GM23338 (cell line): ENCODE measurements at regions not wholly inside any gene's neighbourhood (a gene's known extent, or its start where the extent isn't known, plus 50 kb on each side); places are given as distances from the start of the nearest gene placed in this dataset.

Experiments used
- ATAC-seq: fragments of 200-7000 bp; cut with Tn5 transposase; 3 replicates; pipeline ENCODE4 v1.9.1; 2020
- DNase-seq: peaks from one replicate; pipeline ENCODE4 v3.0.0-alpha.2; 2015; ENCODE audit warnings: low spot score
- H2AFZ ChIP-seq: fragments of 200-600 bp; sonication (generic); 2 replicates; pipeline ENCODE4 v1.8.0; 2016; ENCODE audit warnings: antibody characterized with exemption, mild to moderate bottlenecking, moderate library complexity
- H3F3A ChIP-seq: fragments of 200-600 bp; sonication (generic); replicated peaks from 2 replicates; pipeline ENCODE4 v1.8.0; 2017; ENCODE audit warnings: antibody characterized with exemption, mixed run types, low read depth
- H3K27ac ChIP-seq: fragments of 200-600 bp; sonication (generic); 2 replicates; pipeline ENCODE4 v1.6.1; 2016; ENCODE audit warnings: low read depth
- H3K27me3 ChIP-seq: fragments of 200-600 bp; sonication (generic); 2 replicates; pipeline ENCODE4 v1.8.0; 2016; ENCODE audit warnings: mild to moderate bottlenecking, mixed run types, moderate library complexity; ENCODE audit not compliant: insufficient read depth
- H3K36me3 ChIP-seq: fragments of 200-600 bp; sonication (generic); 2 replicates; pipeline ENCODE4 v1.8.0; 2016; ENCODE audit warnings: mild to moderate bottlenecking; ENCODE audit not compliant: insufficient read depth
- H3K4me1 ChIP-seq: fragments of 200-600 bp; sonication (generic); 2 replicates; pipeline ENCODE4 v1.8.0; 2016; ENCODE audit warnings: mild to moderate bottlenecking, moderate library complexity; ENCODE audit not compliant: insufficient read depth
- H3K4me2 ChIP-seq: fragments of 200-600 bp; sonication (generic); 2 replicates; pipeline ENCODE4 v1.7.1; 2017; ENCODE audit warnings: mixed run types
- H3K4me3 ChIP-seq: fragments of 200-600 bp; sonication (generic); 2 replicates; pipeline ENCODE4 v1.6.1; 2016; ENCODE audit warnings: mixed run types
- H3K79me2 ChIP-seq: fragments of 200-600 bp; sonication (generic); replicated peaks from 2 replicates; pipeline ENCODE4 v1.8.0; 2017; ENCODE audit warnings: mild to moderate bottlenecking; ENCODE audit not compliant: insufficient read depth
- H3K9me2 ChIP-seq: fragments of 200-600 bp; sonication (generic); 2 replicates; pipeline ENCODE4 v1.8.0; 2017; ENCODE audit not compliant: insufficient read depth
- H4K20me1 ChIP-seq: fragments of 200-600 bp; sonication (generic); replicated peaks from 2 replicates; pipeline ENCODE4 v1.8.0; 2017; ENCODE audit warnings: mild to moderate bottlenecking; ENCODE audit not compliant: insufficient read depth
- H3K27ac Mint-ChIP-seq: 2 replicates; pipeline ENCODE4 v1.8.0; 2020; ENCODE audit warnings: inconsistent platforms, mild to moderate bottlenecking, moderate library complexity, mixed read lengths
- H3K27me3 Mint-ChIP-seq: 3 replicates; pipeline ENCODE4 v1.8.0; 2022; ENCODE audit warnings: low read depth, mild to moderate bottlenecking, moderate library complexity, mixed read lengths, inconsistent platforms; ENCODE audit not compliant: insufficient read depth, poor library complexity
- H3K36me3 Mint-ChIP-seq: 3 replicates; pipeline ENCODE4 v1.8.0; 2021; ENCODE audit warnings: low read depth, mild to moderate bottlenecking, inconsistent platforms, moderate library complexity, mixed read lengths
- H3K4me1 Mint-ChIP-seq: 3 replicates; pipeline ENCODE4 v1.8.0; 2020; ENCODE audit warnings: mild to moderate bottlenecking, inconsistent platforms, mixed read lengths
- H3K4me3 Mint-ChIP-seq: 3 replicates; pipeline ENCODE4 v1.8.0; 2021; ENCODE audit warnings: moderate library complexity, mild to moderate bottlenecking, inconsistent platforms, mixed read lengths
- H3K9me3 Mint-ChIP-seq: 3 replicates; pipeline ENCODE4 v1.8.0; 2020; ENCODE audit warnings: moderate library complexity, mild to moderate bottlenecking, inconsistent platforms, mixed read lengths
- CREB1 ChIP-seq: fragments of 250-450 bp; sonication (Bioruptor Pico); IDR thresholded peaks from 2 replicates; pipeline ENCODE4 v1.5.0; 2020; ENCODE audit warnings: low read depth, mild to moderate bottlenecking, moderate library complexity
- CTCF ChIP-seq, 2 experiments: fragments of 200-600 bp in 1 of 2; sonication (generic) in 1 of 2; conservative IDR thresholded peaks; 2 replicates each; pipeline versions ENCODE4 v1.5.1 to v1.6.1; 2016 to 2017; ENCODE audit warnings: antibody characterized with exemption in 2 of 2, low read depth in 2 of 2, mild to moderate bottlenecking in 2 of 2, moderate library complexity in 1 of 2
- ETS1 ChIP-seq: IDR thresholded peaks from 2 replicates; pipeline ENCODE4 v1.6.1; 2016; ENCODE audit warnings: antibody characterized with exemption
- EZH2 ChIP-seq: fragments of 200-600 bp; sonication (generic); IDR thresholded peaks from one replicate; pipeline ENCODE4 v1.8.0; 2017; ENCODE audit warnings: antibody characterized with exemption, mild to moderate bottlenecking, low read depth; ENCODE audit not compliant: unreplicated experiment
- EZH2phosphoT487 ChIP-seq: fragments of 200-600 bp; sonication (generic); IDR thresholded peaks from one replicate; pipeline ENCODE4 v1.8.1; 2018; ENCODE audit warnings: antibody characterized with exemption; ENCODE audit not compliant: unreplicated experiment
- JUNB ChIP-seq: IDR thresholded peaks from one replicate; pipeline ENCODE4 v1.6.1; 2016; ENCODE audit warnings: antibody characterized with exemption; ENCODE audit not compliant: unreplicated experiment
- NANOG ChIP-seq: IDR thresholded peaks from 2 replicates; pipeline ENCODE4 v1.6.1; 2016; ENCODE audit warnings: antibody characterized with exemption, borderline replicate concordance
- POLR2AphosphoS5 ChIP-seq: IDR thresholded peaks from 2 replicates; pipeline ENCODE4 v1.6.1; 2016; ENCODE audit warnings: antibody characterized with exemption, low read depth
- REST ChIP-seq: IDR thresholded peaks from one replicate; pipeline ENCODE4 v1.6.1; 2018; ENCODE audit warnings: antibody characterized with exemption; ENCODE audit not compliant: unreplicated experiment
- ZNF114 ChIP-seq: fragments of 250-450 bp; sonication (Bioruptor Pico); IDR thresholded peaks from 2 replicates; pipeline ENCODE4 v1.5.0; 2020; ENCODE audit warnings: mild to moderate bottlenecking, moderate library complexity
- ZNF331 ChIP-seq: fragments of 250-450 bp; sonication (Bioruptor Pico); IDR thresholded peaks from 2 replicates; pipeline ENCODE4 v1.5.0; 2020; ENCODE audit warnings: low read depth, mild to moderate bottlenecking, moderate library complexity
- ZNF462 ChIP-seq: fragments of 250-450 bp; sonication (Bioruptor Pico); IDR thresholded peaks from 2 replicates; pipeline ENCODE4 v1.5.0; 2020; ENCODE audit warnings: mild to moderate bottlenecking, moderate library complexity

- Histone ChIP-seq H3K79me2 (no peaks in the 10 kb centered on the region), H3K27me3 (no peaks in the 10 kb centered on the region), H4K20me1 (no peaks in the 10 kb centered on the region), H2AFZ (no peak overlapping the region), H3K4me2 (no peak overlapping the region), H3K9me2 (no peaks in the 10 kb centered on the region), H3F3A (no peaks in the 10 kb centered on the region), H3K27ac (no peak overlapping the region), H3K4me1 (no peaks in the 10 kb centered on the region), H3K4me3 (no peak overlapping the region), H3K36me3 (no peaks in the 10 kb centered on the region)
- H3K27ac Mint-ChIP-seq = no peak overlapping the region
- no peaks in the 10 kb centered on the region for H3K27me3 Mint-ChIP-seq
- no peaks in the 10 kb centered on the region for H3K4me1 Mint-ChIP-seq
- no peaks in the 10 kb centered on the region for H3K9me3 Mint-ChIP-seq
- peaks cover 3% of the 10 kb centered on the region; the same call in 2 of the 3 replicates for H3K36me3 Mint-ChIP-seq
- no peak for TF ChIP-seq ZNF331
- TF ChIP-seq POLR2AphosphoS5 = no peak
- no peak for TF ChIP-seq NANOG
- TF ChIP-seq ZNF462 (CRISPR knock-in tag) = no peak
- no peak for TF ChIP-seq EZH2phosphoT487
- TF ChIP-seq CREB1 = no peak
- TF ChIP-seq EZH2 = no peak
- TF ChIP-seq ETS1 = no peak
- no peak for TF ChIP-seq JUNB
- no peak for TF ChIP-seq REST
- no peak for TF ChIP-seq CTCF (conservative IDR thresholded peaks at IDR 0.05; ENCODE audit: low read depth in 2 of 2)
- no peak for TF ChIP-seq ZNF114 (CRISPR knock-in tag)
- ATAC-seq (no peak), DNase-seq (no peak)
- no peak overlapping the region for H3K4me3 Mint-ChIP-seq
These were observed 339.4 kb downstream of the KLF12 start for GRCh38 chr13:73794755-73795154.
